HepG2 (cell line): ENCODE measurements at regions not wholly inside any gene's neighbourhood (a gene's known extent, or its start where the extent isn't known, plus 50 kb on each side); places are given as distances from the start of the nearest gene placed in this dataset.

Source experiments
- ATF5 ChIP-seq: sonication (generic); formaldehyde crosslinking; IDR thresholded peaks from 2 replicates; pipeline ENCODE4 v1.4.0; 2020; ENCODE audit warnings: mild to moderate bottlenecking, low read depth, missing genetic modification reagents
- PBX3 ChIP-seq: sonication (generic); formaldehyde crosslinking; IDR thresholded peaks from 2 replicates; pipeline ENCODE4 v1.8.1; 2023; ENCODE audit warnings: missing genetic modification reagents, inconsistent platforms, borderline replicate concordance
- PREB ChIP-seq: sonication (generic); formaldehyde crosslinking; IDR thresholded peaks from 2 replicates; pipeline ENCODE4 v1.4.0; 2020; ENCODE audit warnings: missing genetic modification reagents
- TFE3 ChIP-seq: IDR thresholded peaks from 2 replicates; pipeline ENCODE4 v1.6.1; 2016

- TF ChIP-seq PREB (CRISPR knock-in tag) (no peak), TFE3 (CRISPR knock-in tag) (no peak), PBX3 (CRISPR knock-in tag) (no peak), ATF5 (CRISPR knock-in tag) (no peak)
These were observed 389.1 kb downstream of the HAPSTR1 start for GRCh38 chr16:9480503-9480902.
